KMS-11 (cell line): ENCODE measurements at regions not wholly inside any gene's neighbourhood (a gene's known extent, or its start where the extent isn't known, plus 50 kb on each side); places are given as distances from the start of the nearest gene placed in this dataset.
"Not testable (repeated sequence)": the region's sequence is repeated elsewhere in the genome, so short reads cannot be mapped to it uniquely, and the experiment has no call there.

Source experiments
- H2AFZ ChIP-seq: fragments of 200-600 bp; sonication (generic); 2 replicates; pipeline ENCODE4 v1.6.1; 2016; ENCODE audit warnings: antibody characterized with exemption, mixed run types, low read depth
- H3K27ac ChIP-seq: fragments of 200-600 bp; sonication (generic); 2 replicates; pipeline ENCODE4 v1.6.1; 2016; ENCODE audit warnings: mild to moderate bottlenecking, mixed run types
- H3K27me3 ChIP-seq: fragments of 200-600 bp; sonication (generic); 2 replicates; pipeline ENCODE4 v1.6.1; 2017; ENCODE audit warnings: mild to moderate bottlenecking, low read depth, mixed run types, moderate library complexity; ENCODE audit not compliant: insufficient read depth
- H3K36me3 ChIP-seq: fragments of 200-600 bp; sonication (generic); 2 replicates; pipeline ENCODE4 v1.6.1; 2017; ENCODE audit warnings: mild to moderate bottlenecking, mixed run types; ENCODE audit not compliant: insufficient read depth
- H3K4me1 ChIP-seq: fragments of 200-600 bp; sonication (generic); 2 replicates; pipeline ENCODE4 v1.6.1; 2016; ENCODE audit warnings: mild to moderate bottlenecking, low read depth, mixed run types; ENCODE audit not compliant: poor library complexity, severe bottlenecking
- H3K4me2 ChIP-seq: fragments of 200-600 bp; sonication (generic); 2 replicates; pipeline ENCODE4 v1.7.0; 2016; ENCODE audit warnings: mild to moderate bottlenecking, mixed run types
- H3K4me3 ChIP-seq: fragments of 200-600 bp; sonication (generic); IDR thresholded peaks from 2 replicates; pipeline ENCODE4 v1.6.1; 2017; ENCODE audit warnings: low read depth, low read length, mixed read lengths; ENCODE audit not compliant: insufficient read depth
- H3K79me2 ChIP-seq: fragments of 200-600 bp; sonication (generic); 2 replicates; pipeline ENCODE4 v1.6.1; 2016; ENCODE audit warnings: low read depth, mixed run types; ENCODE audit not compliant: insufficient read depth
- H3K9ac ChIP-seq: fragments of 200-600 bp; sonication (generic); 2 replicates; pipeline ENCODE4 v1.6.1; 2016; ENCODE audit warnings: mild to moderate bottlenecking, mixed run types
- H4K20me1 ChIP-seq: fragments of 200-600 bp; sonication (generic); 2 replicates; pipeline ENCODE4 v1.6.1; 2016; ENCODE audit warnings: mild to moderate bottlenecking, mixed run types; ENCODE audit not compliant: insufficient read depth
- CTCF ChIP-seq: fragments of 200-600 bp; sonication (generic); conservative IDR thresholded peaks from 2 replicates; pipeline ENCODE4 v1.6.1; 2017; ENCODE audit warnings: low read depth, mild to moderate bottlenecking, antibody characterized with exemption, low read length, moderate library complexity, mixed read lengths

- Histone ChIP-seq H3K79me2 (no peaks in the 10 kb centered on the region), H3K9ac (no peak overlapping the region), H3K4me3 (no peak overlapping the region), H3K4me1 (no peaks in the 10 kb centered on the region), H3K27ac (no peak overlapping the region), H3K36me3 (no peaks in the 10 kb centered on the region), H4K20me1 (no peaks in the 10 kb centered on the region), H2AFZ (no peak overlapping the region), H3K27me3 (no peaks in the 10 kb centered on the region), H3K4me2 (no peak overlapping the region)
- TF ChIP-seq CTCF = no peak
Measured at GRCh38 chr2:126117886-126118285, 538.1 kb upstream of the GYPC start.

- Histone ChIP-seq H3K27ac (no peak overlapping the region), H3K27me3 (no peaks in the 10 kb centered on the region), H3K9ac (no peak overlapping the region), H3K36me3 (no peaks in the 10 kb centered on the region), H3K4me3 (no peak overlapping the region), H2AFZ (no peak overlapping the region), H3K4me1 (no peaks in the 10 kb centered on the region), H3K4me2 (no peak overlapping the region), H4K20me1 (no peaks in the 10 kb centered on the region), H3K79me2 (no peaks in the 10 kb centered on the region)
- TF ChIP-seq CTCF = no peak
Measured at GRCh38 chr2:126145752-126146151, 510.2 kb upstream of the GYPC start.

GRCh38 chr2:126154256-126154785 is 501.6 kb upstream of the GYPC start:
- H3K79me2 ChIP-seq = no peaks in the 10 kb centered on the region
- no peaks in the 10 kb centered on the region for H3K36me3 ChIP-seq
- H3K4me2 ChIP-seq = no peak overlapping the region
- H3K27me3 ChIP-seq = no peaks in the 10 kb centered on the region
- H3K9ac ChIP-seq = no peak overlapping the region
- H3K27ac ChIP-seq = no peak overlapping the region
- no peak overlapping the region for H2AFZ ChIP-seq
- no peaks in the 10 kb centered on the region for H3K4me1 ChIP-seq
- H3K4me3 ChIP-seq = no peak overlapping the region
- no peak for TF ChIP-seq CTCF
- H4K20me1 ChIP-seq = no peaks in the 10 kb centered on the region

- not testable (repeated sequence) for H3K9ac ChIP-seq, H3K4me2 ChIP-seq, H3K79me2 ChIP-seq, H3K36me3 ChIP-seq, H2AFZ ChIP-seq, H4K20me1 ChIP-seq, H3K27ac ChIP-seq, H3K4me1 ChIP-seq, H3K4me3 ChIP-seq, H3K27me3 ChIP-seq
Measured at GRCh38 chr2:126160950-126161349, 495.0 kb upstream of the GYPC start.

GRCh38 chr2:126172631-126173184 is 483.2 kb upstream of the GYPC start:
- TF ChIP-seq CTCF = no peak
- H4K20me1 ChIP-seq = no peaks in the 10 kb centered on the region
- H3K79me2 ChIP-seq = no peaks in the 10 kb centered on the region
- no peak overlapping the region for H2AFZ ChIP-seq
- H3K4me1 ChIP-seq = no peaks in the 10 kb centered on the region
- no peak overlapping the region for H3K9ac ChIP-seq
- no peak overlapping the region for H3K4me2 ChIP-seq
- no peak overlapping the region for H3K27ac ChIP-seq
- H3K36me3 ChIP-seq = no peaks in the 10 kb centered on the region
- H3K27me3 ChIP-seq = no peaks in the 10 kb centered on the region
- no peak overlapping the region for H3K4me3 ChIP-seq
